Left lobe of liver (tissue), 2 donors: ENCODE measurements at regions not wholly inside any gene's neighbourhood (a gene's known extent, or its start where the extent isn't known, plus 50 kb on each side); places are given as distances from the start of the nearest gene placed in this dataset.
"Not testable (repeated sequence)": the region's sequence is repeated elsewhere in the genome, so short reads cannot be mapped to it uniquely, and the experiment has no call there.

Experiments used
- ATAC-seq: fragments of 200-7000 bp; cut with Tn5 transposase; one replicate; pipeline ENCODE4 v1.9.1; 2020; ENCODE audit warnings: mild to moderate bottlenecking, moderate library complexity
- DNase-seq: peaks from one replicate; pipeline ENCODE4 v3.0.0-alpha.2; 2020; ENCODE audit warnings: low spot score
- donor health status: DM: no; HTN: no; CAD: no; lungs with moderate emphysema.
- donor health status: DM: no; HTN: yes; CAD: no.

GRCh38 chr3:3902161-3902560, 102.9 kb downstream of the LRRN1 start:
- ATAC-seq, result no peak
- DNase-seq, result no peak

GRCh38 chr3:3906171-3906570, 106.9 kb downstream of the LRRN1 start:
- no peak for ATAC-seq
- no peak for DNase-seq

- ATAC-seq, result no peak
- no peak for DNase-seq
Measured at GRCh38 chr3:3907023-3907422, 107.8 kb downstream of the LRRN1 start.

DNA sequence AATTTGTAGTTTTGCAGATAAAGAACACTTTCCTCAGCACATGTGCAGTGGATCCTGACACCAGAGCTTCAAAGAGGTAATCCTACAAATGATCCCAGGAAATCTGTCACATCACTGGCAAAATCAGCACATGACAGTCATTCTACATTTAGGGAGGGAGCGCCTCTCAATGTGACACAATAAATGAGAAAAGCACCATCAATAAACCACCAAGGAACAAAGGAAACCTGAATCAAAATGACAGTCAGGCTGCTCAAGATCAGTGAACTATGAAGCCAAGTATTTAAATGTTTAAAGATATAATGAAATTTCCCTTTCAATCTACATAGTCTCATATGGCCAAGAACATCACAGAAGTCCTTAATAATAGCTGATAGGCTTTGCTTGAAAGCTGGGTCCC, 119.5 kb downstream of the LRRN1 start:
- ATAC-seq (no peak), DNase-seq (no peak)

DNA sequence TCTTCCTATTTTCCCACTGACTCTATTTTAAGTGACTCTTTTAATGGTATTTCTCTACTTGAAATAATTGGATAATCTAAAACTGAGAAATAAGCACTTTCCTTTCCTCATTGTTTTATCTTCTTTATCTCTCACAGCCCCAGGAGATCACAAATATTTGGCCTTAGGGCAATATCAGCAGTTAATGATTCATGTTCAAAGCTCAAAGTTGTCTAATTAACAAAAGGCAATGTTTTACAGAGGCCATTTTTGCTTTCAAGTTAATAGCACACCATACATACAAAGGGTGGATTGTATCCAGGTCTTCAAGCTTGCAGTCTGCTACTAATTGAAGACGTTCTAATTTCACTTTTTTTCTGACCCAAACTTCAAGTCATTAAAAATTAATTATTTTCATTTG, 120.1 kb downstream of the LRRN1 start:
- DNase-seq, result no peak
- no peak for ATAC-seq

DNA sequence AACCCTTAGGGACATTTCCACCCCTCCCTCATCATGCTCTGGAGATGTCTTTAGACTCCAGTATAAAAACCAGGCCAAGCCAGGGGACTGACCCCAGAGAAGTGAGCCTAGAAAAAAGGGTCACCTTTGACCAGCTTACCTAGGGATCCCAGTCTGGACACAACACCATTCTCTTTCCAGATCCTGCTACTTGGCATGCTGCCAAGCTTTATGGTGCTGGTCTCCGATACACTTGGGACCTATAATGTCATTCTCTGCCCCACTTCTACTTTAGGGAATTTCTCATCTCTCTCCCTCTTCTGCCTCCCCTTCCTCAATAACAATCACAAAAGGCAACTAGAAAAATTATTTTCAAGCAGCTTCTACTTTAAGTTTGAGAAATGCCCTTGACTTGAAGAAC, 124.4 kb downstream of the LRRN1 start:
- no peak for ATAC-seq
- DNase-seq, result no peak

GRCh38 chr3:3927198-3927597, 128.0 kb downstream of the LRRN1 start:
- DNase-seq (no peak), ATAC-seq (no peak)

DNA sequence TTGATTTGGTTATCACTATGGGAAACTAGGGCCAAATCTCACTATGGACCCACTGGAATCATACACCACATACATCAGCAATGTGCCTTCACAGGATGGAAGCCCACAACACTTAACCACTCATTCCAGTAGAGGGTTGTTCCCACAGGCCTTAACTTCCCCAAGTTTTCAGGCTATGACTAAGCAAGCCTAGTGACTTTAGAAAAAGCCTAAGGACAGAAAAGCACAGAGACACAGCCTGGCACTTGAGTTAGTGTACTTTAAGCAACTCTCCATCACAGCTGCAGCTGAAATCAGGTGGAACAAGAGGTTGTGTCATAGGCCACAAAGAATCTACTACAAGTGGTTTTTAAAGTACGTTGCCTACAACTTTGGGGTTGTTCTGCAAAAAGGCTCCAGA, 128.7 kb downstream of the LRRN1 start:
- no peak for ATAC-seq
- DNase-seq, result no peak

GRCh38 chr3:3941380-3941779, 142.1 kb downstream of the LRRN1 start:
- not testable (repeated sequence) for DNase-seq, ATAC-seq

DNA sequence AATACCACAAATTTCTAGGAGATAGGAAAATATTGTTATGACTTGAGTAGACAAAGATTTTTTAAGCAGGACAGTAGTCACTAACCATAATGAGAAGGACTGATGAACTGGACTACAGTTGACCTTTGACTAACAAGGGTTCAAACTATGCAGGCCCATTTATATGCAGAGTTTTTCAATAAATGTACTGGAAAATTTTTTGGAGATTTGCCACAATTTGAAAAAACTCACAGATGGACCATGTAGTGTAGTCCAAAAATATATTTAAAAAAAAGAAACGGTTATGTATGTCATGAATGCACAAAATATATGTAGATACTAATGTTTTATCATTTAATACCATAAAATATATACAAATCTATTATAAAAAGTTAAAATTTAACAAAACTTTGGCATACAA, 151.8 kb downstream of the LRRN1 start:
- ATAC-seq (no peak), DNase-seq (no peak)

GRCh38 chr3:3951501-3951900, 152.3 kb downstream of the LRRN1 start:
- DNase-seq, result no peak

DNA sequence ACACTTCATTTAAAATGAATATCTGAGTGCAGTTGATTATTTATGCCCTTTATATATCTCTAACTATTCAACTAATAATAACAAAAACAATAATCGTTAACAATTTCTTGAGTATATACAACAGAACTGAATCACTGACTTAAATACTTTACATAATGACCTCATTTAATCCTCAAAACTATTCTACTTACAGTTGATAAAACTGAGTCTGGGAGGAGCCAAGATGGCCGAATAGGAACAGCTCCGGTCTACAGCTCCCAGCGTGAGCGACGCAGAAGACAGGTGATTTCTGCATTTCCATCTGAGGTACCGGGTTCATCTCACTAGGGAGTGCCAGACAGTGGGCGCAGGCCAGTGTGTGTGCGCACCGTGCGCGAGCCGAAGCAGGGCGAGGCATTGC, 163.6 kb downstream of the LRRN1 start:
- not testable (repeated sequence) for ATAC-seq, DNase-seq

More at GRCh38 chr3:3951501-3951900, 152.3 kb downstream of the LRRN1 start:
- ATAC-seq, result no peak

GRCh38 chr3:3984053-3984452, 184.8 kb downstream of the LRRN1 start:
- DNase-seq, result peak; percentile 45
- ATAC-seq, result no peak

DNA sequence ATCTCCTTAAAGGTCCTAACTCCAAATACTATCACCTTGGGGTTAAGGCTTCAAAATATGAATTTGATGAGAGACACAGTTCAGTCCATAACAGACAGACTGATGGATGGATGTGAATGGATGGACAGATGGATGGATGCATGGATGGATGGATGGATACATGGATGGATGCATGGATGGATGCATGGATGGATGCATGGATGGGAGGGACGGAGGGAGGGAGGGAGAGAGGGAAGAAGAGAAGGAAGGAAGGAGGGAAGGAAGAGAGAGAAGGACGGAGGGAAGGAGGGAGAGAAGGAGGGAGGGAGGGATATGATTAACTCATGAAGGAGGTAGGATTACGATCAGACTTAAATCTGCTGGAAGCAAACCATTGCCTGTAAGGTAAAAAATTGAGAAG, 192.4 kb downstream of the LRRN1 start:
- DNase-seq, result no peak
- no peak for ATAC-seq

DNA sequence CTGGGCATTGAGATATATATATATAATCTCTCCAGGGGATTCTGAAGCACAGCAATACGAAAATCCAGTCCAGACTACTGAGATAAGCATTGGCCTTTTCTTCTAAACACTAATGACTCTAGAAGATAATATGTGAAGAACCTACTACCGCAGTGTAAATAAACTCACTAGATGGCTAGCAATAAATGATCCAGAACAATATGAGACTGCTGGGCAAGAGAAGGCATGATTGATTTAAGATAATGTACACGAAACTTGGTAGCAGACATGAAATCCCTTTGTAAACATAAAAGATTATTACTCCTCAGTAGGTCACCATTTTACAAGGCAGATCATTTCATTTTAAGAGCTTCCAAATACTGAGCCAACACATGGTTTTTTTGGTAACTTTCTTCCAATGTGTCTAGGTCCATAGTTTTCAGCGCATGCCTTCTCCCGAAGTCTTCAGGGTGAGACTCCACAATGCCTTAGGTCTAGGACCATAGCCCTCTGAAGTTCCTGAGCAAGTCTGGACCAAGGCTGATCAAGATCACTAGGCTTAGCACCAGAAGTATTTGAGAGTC, 193.2 kb downstream of the LRRN1 start:
- DNase-seq (no peak), ATAC-seq (no peak)

GRCh38 chr3:3998140-3998922, 199.1 kb downstream of the LRRN1 start:
- no peak for DNase-seq
- peak; percentile 82 for ATAC-seq

GRCh38 chr3:3999340-3999739, 200.1 kb downstream of the LRRN1 start:
- ATAC-seq, DNase-seq: not testable (repeated sequence)

DNA sequence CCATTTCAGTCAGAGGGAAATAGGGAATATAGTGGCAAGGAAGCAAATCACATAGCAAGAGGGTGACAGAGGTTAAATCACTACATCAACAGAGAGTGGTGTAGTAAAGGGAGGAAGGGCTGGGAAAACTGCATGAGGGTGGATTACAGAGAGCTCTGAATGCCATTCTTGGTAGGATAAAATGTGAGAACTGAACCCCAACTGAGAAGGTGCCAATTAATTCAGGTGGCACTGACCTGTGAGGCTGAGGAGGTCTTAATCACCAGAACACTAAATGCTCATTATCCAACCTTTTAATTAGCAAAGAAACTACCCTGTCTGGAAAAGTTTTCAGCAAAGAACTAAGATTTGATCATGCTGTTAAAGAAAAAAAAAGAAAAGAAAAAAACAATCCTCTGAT, 202.7 kb downstream of the LRRN1 start:
- DNase-seq, result no peak
- no peak for ATAC-seq

DNA sequence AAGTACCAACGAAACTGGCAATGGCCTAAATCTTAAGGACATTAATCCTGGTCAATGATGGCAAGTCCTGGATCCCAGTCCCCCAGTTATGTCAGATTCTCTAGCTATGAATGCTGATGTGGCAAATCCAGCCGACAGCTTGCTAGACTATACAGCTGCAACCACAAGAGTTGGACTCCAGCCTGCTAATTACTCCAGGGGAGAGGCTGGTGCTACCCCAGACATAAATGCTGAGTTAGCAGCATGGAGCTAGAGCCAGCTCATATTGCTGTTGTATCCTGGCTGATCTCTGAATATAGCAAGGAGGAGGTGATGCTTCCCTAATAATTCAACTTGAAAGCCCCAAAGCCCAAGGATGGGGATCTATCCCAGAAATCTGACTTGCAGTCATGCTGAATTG, 207.1 kb downstream of the LRRN1 start:
- ATAC-seq (no peak), DNase-seq (no peak)

DNA sequence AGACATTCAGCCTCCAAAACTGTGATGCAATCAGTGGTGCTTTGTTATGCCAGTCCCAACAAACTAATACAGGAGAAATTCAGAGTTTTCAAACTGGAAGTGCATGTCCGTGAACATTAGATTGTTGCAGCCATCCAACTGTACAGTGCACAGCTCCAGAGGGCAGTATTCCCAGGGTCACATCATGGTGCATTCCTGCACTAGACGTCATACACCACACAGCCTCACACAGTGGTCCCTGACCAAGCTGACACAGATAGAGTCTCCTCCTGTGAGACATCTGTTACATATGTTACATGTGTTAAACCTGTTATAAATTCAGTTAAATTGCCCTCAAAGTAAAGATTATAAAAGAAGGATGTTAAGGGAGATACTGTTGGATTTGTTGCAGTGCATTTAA, 209.0 kb downstream of the LRRN1 start:
- DNase-seq, result no peak
- ATAC-seq, result no peak

- ATAC-seq (no peak), DNase-seq (no peak)
Measured at GRCh38 chr3:4011166-4011565, 211.9 kb downstream of the LRRN1 start.

DNA sequence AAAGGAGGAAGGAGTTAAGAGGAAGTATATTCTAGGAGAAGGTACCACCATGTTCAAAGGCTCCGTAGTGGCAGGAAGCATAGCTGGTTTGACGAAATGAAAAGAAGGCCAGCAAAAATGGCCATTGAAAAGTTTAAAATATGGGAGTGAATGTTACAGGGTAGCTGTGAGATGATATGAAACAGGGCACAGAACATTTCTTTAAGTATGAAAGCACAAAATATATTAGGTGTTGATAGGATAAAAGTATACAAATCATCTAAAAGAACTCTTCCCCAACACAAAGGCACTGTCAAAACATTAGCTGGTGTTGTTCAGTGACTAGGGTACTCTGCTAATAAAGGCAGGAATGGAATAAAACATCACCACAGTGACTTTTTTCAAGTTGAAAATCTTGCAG, 216.2 kb downstream of the LRRN1 start:
- no peak for DNase-seq
- no peak for ATAC-seq

DNA sequence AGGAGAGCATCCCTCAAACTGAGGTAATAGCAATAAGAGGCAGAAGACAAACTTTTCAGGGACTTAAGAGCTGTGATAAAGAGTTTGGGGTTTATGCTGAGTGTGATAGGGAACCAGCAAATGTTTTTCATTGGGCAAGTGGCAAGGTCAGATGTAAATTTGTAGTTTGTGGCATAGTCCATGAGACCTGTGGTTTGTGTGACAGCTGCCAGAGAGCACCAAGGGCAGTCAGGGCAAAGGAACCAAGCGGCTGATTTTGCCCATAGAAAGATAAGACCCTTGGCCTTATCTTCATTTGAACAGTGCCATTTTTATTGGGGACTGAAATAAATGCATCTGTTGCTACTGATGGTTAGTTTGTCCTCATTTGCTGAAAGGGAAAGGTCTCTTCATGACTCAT, 220.3 kb downstream of the LRRN1 start:
- no peak for ATAC-seq
- DNase-seq, result no peak
